NK-92 treated with Interleukin-12 subunit alpha and Interleukin-12 subunit beta, amount 100 ng/mL, for 24 hours (cell line): ENCODE measurements at regions not wholly inside any gene's neighbourhood (a gene's known extent, or its start where the extent isn't known, plus 50 kb on each side); places are given as distances from the start of the nearest gene placed in this dataset.
"Not testable (repeated sequence)": the region's sequence is repeated elsewhere in the genome, so short reads cannot be mapped to it uniquely, and the experiment has no call there.

Source experiments
- DNase-seq: peaks from one replicate; lab custom pipeline; 2025; lab: John Stamatoyannopoulos, UW

- no peak for DNase-seq
Observed at GRCh38 chr15:36175741-36176291, 403.6 kb upstream of the CDIN1 start.

- DNase-seq = no peak
Observed at GRCh38 chr15:36177590-36178302, 401.7 kb upstream of the CDIN1 start.

DNA sequence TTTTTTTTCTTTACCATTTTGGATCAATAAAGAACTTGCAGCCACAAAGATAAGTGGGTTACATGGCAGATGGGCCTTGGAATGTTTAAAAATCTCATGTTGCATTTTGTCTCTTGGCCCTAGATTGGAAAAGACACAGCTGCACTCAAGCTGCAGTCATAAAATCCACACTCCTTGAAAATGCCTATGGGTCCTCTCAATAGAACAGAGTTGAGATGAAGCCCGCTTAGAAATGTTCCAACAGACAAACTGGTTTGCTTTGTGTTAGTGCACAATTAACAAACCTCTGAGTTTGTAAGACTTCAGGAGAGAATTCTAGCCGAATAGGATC is 401.2 kb upstream of the CDIN1 start:
- no peak for DNase-seq

- DNase-seq = no peak
Observed at GRCh38 chr15:36183201-36183600, 396.2 kb upstream of the CDIN1 start.

GRCh38 chr15:36185438-36185837 is 394.0 kb upstream of the CDIN1 start:
- DNase-seq = no peak

DNA sequence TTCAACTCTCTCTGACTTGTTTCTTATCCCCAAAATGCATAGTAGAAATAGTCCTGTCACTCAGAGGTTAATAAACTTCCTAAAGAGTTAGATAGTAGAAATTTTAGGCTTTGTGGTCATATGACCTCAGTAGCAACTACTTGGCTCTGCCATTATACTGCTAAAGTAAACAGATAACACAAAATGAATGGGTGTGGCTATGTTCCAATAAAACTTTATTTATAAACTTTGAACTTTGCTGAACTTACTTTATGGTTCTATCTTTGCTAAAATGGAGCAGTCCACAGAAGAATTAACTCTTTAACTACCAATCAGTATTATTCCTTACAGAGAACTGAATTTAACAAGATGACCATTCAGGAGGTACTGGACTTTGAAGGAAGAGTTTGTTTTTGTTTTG is 393.6 kb upstream of the CDIN1 start:
- DNase-seq = no peak

DNA sequence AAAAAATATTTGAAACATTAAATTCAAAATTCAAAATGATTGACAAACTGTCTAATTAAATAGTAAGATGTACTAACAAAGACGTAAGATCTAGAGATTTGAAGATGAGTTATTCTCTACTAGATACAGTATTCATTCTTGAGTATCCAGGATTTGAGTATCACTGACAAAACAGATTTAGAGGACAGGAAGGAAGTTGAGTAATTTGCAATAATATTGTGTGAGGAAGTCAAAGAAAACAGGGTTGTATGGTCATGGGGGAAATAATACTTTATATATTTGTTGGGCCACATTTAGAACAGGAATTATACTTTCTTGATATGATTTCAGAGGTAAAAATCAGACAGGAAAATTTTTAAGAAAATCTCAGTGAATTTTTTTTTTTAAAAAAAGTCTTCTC is 393.1 kb upstream of the CDIN1 start:
- no peak for DNase-seq

DNA sequence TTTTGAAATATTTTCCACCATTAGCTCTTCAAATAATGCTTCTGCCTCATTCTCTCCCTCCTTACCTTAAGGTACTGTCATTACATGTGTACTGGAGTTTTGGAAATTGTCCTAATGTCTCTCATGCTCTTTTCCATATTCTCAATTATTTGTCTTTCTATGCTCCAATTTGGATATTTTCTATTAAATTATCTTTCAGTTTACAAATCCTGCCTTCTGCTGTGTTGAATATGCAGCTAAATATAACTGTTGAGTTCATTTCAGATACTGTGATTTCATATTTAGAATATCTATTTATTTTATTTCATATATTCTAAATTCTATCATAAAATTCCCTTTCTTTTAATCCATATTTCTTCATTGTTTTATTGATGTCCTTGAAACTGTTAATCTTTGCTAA is 388.0 kb upstream of the CDIN1 start:
- no peak for DNase-seq

GRCh38 chr15:36195361-36196007 is 383.9 kb upstream of the CDIN1 start:
- not testable (repeated sequence) for DNase-seq

DNA sequence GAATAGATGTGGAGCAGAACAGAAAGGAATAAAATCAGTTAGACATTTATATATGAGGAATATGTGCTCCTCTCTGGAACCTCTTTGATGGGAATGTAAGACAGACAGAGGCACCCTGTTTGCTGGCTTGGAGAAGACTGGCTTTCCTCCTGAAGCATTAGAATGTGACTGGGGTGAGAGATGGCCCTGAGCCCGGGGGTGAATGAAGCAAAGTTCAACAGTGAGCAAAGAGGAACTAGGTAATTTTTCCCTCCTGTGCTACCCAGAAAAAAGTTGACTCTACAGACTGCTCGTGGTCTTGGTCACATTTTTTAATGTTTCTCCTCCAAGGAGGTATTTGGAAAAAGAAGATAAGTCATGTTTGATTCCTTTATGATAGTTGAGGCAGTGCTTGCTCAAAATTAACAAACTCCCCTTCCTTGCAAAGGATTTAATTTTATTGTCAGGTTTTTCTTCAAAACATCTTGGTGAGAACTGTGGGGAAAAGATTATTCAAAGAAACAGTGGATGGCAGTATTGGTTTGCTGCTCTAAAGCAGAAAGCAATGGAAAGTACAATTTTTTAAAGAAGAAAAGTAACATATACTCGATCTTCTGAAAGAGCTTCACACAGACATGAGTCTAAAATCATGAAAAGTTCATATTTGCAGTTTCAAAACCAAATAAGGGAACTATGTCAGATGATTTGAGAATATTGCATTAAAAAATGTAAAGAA is 370.4 kb upstream of the CDIN1 start:
- DNase-seq = no peak

- no peak for DNase-seq
Observed at GRCh38 chr15:36210426-36210825, 369.0 kb upstream of the CDIN1 start.

- DNase-seq = no peak
Observed at GRCh38 chr15:36218322-36218721, 361.1 kb upstream of the CDIN1 start.

- DNase-seq = no peak
Observed at GRCh38 chr15:36218991-36219390, 360.4 kb upstream of the CDIN1 start.

DNA sequence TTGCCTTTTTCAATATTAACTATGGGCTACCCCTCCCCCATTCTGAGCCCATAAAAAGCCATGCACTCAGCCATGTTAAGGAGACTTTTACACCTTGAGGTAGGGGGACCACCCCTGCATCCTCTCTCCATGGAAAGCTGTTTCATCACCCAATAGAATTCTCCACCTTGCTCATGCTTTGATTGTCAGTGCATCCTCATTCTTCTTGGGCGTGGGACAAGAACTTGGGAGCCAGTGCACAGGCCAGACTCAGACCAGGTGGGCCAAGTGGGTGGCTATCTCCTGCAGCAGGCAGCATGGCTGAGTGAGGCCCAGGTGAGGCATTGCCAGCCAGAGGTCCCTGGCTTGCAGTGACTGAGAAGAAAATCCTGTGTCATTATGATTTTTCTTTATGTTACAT is 357.4 kb upstream of the CDIN1 start:
- no peak for DNase-seq

DNA sequence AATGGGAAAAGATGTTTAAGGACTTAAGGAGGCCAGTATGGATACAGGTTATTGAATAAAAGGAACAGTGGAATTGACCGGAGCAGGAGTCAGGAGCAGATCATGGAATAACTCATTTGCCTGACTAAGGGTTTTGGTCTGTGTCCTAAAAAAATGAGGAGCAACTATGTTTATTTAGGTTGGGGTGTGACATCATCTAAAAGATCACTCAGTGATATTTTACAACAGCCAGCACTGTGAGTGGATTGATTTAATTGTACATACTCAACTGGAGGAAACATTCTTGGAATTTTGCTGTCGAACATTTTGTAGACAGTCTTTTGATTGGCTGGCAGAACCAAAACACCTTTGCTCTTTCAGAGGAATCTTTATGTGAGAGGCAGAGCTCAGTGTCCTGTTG is 348.6 kb upstream of the CDIN1 start:
- no peak for DNase-seq

DNA sequence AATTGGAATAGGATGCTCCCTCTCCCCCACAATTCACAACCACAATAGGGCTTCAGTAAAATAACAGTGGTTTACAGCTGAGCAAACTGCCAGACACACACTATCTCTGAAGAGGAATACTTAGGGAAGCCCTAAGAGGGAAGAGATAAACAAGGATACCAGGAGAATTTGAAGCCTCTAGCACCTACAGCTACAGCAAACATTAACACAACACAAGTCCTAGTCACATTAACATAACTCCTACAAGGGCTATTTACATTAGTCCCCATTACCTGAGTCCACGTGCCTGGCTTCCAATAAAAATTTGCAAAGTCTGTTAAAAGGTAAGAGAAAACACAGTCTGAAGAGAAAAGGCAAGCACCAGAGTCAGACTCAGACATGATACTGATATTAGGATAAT is 346.9 kb upstream of the CDIN1 start:
- DNase-seq = no peak

GRCh38 chr15:36234743-36235142 is 344.7 kb upstream of the CDIN1 start:
- no peak for DNase-seq

DNA sequence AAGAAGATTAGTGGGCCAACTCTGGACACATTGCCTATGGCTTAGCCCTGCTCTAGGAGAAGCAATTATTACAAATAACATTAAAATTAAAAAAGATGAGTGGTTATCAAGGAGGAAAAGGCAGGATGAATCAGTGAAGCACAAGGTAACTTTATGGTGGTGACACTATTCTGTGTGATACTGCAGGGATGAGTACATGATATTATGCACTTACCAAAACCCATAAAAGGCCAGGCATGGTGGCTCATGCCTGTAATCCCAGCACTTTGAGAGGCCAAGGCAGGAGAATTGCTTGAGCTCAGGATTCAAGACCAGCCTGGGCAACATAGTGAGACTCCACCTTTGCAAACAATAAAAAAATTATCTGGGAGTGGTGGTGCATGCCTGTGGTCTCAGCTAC is 344.3 kb upstream of the CDIN1 start:
- DNase-seq = no peak

GRCh38 chr15:36239509-36239908 is 339.9 kb upstream of the CDIN1 start:
- no peak for DNase-seq

- no peak for DNase-seq
Observed at GRCh38 chr15:36251450-36251849, 328.0 kb upstream of the CDIN1 start.

- DNase-seq = no peak
Observed at GRCh38 chr15:36252146-36252711, 327.2 kb upstream of the CDIN1 start.

GRCh38 chr15:36254426-36254825 is 325.0 kb upstream of the CDIN1 start:
- no peak for DNase-seq

DNA sequence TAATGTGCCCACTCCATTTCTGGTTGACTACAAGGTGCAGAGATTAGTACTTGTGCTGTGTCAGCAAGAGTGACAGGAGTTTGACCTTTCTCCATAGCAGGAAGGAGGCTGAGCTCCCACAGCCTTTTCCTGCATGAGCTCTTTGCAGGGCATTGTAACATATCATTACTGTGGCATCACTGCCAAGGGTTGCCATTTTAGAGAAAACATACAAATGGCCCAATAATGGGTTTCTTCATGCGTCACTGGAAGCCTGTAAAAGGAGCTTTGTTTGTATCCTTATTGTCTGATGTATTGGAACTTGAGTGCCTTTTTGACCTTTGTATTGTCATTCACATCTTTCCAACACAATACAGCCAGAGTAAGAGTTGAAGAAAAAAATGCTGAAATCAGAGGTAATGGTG is 323.0 kb upstream of the CDIN1 start:
- no peak for DNase-seq
